Breast epithelium (tissue), 4 donors: ENCODE measurements at regions not wholly inside any gene's neighbourhood (a gene's known extent, or its start where the extent isn't known, plus 50 kb on each side); places are given as distances from the start of the nearest gene placed in this dataset.

ENCODE experiments used
- DNase-seq, 2 donors: peaks; one replicate each; pipeline ENCODE4 v3.0.0-alpha.2; 2019; ENCODE audit warnings: low spot score in 2 of 2
- H3K27ac ChIP-seq, 2 donors: fragments of 200-600 bp; sonication (generic) in 1 of 2; one replicate each; pipeline ENCODE4 v1.5.1; 2016 to 2019; ENCODE audit warnings: mild to moderate bottlenecking in 1 of 2
- H3K27me3 ChIP-seq, 2 donors: fragments of 200-600 bp; sonication (generic) in 1 of 2; one replicate each; pipeline versions ENCODE4 v1.5.1 to v1.6.0; 2017 to 2019; ENCODE audit warnings: control low read depth in 1 of 2, mild to moderate bottlenecking in 1 of 2
- H3K36me3 ChIP-seq: fragments of 200-600 bp; one replicate; pipeline ENCODE4 v1.5.1; 2019
- H3K4me1 ChIP-seq, 2 donors: fragments of 200-600 bp; sonication (generic); one replicate each; pipeline ENCODE4 v1.5.1; 2016 to 2019; ENCODE audit warnings: control low read depth in 1 of 2
- H3K4me3 ChIP-seq, 3 donors: fragments of 200-600 bp; sonication (generic); 1 replicate in 2 of 3; 2 replicates in 1 of 3; pipeline ENCODE4 v1.5.1; 2016 to 2019; ENCODE audit warnings: mild to moderate bottlenecking in 3 of 3, moderate library complexity in 2 of 3
- H3K9me3 ChIP-seq, 2 donors: fragments of 200-600 bp; sonication (generic) in 1 of 2; one replicate each; pipeline ENCODE4 v1.5.1; 2016 to 2019; ENCODE audit warnings: control low read depth in 1 of 2
- POLR2A ChIP-seq: fragments of 450-650 bp; IDR thresholded peaks from one replicate; pipeline ENCODE4 v1.6.1; 2016; ENCODE audit warnings: antibody characterized with exemption, mild to moderate bottlenecking, moderate library complexity
- POLR2AphosphoS5 ChIP-seq, 3 donors: sonication (generic); formaldehyde crosslinking; IDR thresholded peaks; one replicate each; pipeline ENCODE4 v1.6.1; 2017; ENCODE audit warnings: antibody characterized with exemption in 3 of 3
- intact Hi-C: fragments of 100-400 bp; cut with DNase I; formaldehyde crosslinking; loops from one replicate; pipeline ENCODE4 v1.15.1; 2023; ENCODE audit warnings: low total_unique reads
- TF ChIP-seq, protein P1 (sequence below), 3 donors: fragments of 450-650 bp; IDR thresholded peaks; one replicate each; pipeline ENCODE4 v1.5.1; 2016 to 2017; ENCODE audit warnings: antibody characterized with exemption in 3 of 3, mild to moderate bottlenecking in 3 of 3, moderate library complexity in 3 of 3

DNA sequence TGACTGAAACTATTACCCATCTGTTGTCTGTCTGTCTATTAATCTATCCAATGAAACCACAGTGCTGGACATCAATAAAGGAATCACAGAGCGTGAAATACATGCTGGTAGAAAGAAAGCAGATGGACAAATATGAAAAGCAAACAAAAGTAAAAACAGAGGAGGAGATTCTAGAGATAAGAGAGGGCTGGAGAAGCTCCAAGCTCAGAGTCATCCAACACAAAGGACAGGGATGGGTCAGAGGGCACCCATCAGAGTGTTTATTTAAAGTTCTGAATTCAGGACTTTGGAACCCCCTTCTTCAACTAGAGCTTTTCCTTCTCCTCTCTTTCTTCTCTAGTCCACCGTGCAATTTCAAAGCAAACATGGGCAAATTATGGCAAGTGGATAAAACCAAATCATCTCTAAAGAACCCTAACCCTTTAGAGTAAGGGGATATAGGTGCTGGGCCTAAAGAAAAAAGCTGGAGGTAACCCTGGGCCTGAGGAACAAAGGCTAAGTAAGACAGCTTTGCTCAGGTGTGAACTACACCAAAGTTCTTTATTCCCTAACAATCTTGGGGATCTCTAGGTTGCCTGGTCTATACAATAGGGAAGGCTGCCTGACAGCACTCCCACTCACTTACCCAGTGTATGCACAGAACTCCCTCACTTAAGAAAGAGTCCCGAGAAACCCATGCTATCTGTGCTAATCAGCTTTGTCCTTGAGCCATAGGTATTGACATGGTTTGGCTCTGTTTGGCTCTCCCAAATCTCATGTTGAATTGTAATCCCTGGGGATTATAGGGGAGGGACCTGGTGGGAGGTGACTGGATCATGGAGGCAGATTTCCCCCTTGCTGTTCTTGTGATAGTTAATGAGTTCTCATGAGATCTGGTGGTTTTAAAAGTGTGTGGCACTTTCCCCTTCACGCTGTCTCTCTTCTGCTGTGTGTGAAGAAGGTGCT, 97.0 kb downstream of the BAMBI start:
- intact Hi-C loops: no loop called here
- H3K9me3 ChIP-seq: no peaks in the 10 kb centered on the region
- TF ChIP-seq, protein P1, sequence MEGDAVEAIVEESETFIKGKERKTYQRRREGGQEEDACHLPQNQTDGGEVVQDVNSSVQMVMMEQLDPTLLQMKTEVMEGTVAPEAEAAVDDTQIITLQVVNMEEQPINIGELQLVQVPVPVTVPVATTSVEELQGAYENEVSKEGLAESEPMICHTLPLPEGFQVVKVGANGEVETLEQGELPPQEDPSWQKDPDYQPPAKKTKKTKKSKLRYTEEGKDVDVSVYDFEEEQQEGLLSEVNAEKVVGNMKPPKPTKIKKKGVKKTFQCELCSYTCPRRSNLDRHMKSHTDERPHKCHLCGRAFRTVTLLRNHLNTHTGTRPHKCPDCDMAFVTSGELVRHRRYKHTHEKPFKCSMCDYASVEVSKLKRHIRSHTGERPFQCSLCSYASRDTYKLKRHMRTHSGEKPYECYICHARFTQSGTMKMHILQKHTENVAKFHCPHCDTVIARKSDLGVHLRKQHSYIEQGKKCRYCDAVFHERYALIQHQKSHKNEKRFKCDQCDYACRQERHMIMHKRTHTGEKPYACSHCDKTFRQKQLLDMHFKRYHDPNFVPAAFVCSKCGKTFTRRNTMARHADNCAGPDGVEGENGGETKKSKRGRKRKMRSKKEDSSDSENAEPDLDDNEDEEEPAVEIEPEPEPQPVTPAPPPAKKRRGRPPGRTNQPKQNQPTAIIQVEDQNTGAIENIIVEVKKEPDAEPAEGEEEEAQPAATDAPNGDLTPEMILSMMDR (IDR thresholded peaks at IDR 0.05): no peak
- TF ChIP-seq POLR2AphosphoS5 (IDR thresholded peaks at IDR 0.05): no peak
- no peak for TF ChIP-seq POLR2A
- no peak overlapping the region for H3K4me3 ChIP-seq
- H3K27ac ChIP-seq: no peak overlapping the region
- no peaks in the 10 kb centered on the region for H3K4me1 ChIP-seq
- no peaks in the 10 kb centered on the region for H3K36me3 ChIP-seq
- H3K27me3 ChIP-seq: no peaks in the 10 kb centered on the region
- no peak for DNase-seq

- Histone ChIP-seq H3K4me3 (no peak overlapping the region), H3K36me3 (no peaks in the 10 kb centered on the region), H3K9me3 (no peaks in the 10 kb centered on the region), H3K4me1 (no peaks in the 10 kb centered on the region), H3K27me3 (no peaks in the 10 kb centered on the region), H3K27ac (no peak overlapping the region)
- TF ChIP-seq POLR2AphosphoS5 (IDR thresholded peaks at IDR 0.05) (no peak), POLR2A (no peak)
- TF ChIP-seq, protein P1 (IDR thresholded peaks at IDR 0.05): no peak
- intact Hi-C loops: no loop called here
- no peak for DNase-seq
Measured at GRCh38 chr10:28775773-28776172, 98.5 kb downstream of the BAMBI start.

- Histone ChIP-seq H3K36me3 (no peaks in the 10 kb centered on the region), H3K4me1 (no peaks in the 10 kb centered on the region), H3K27ac (no peak overlapping the region), H3K27me3 (no peaks in the 10 kb centered on the region), H3K9me3 (no peaks in the 10 kb centered on the region), H3K4me3 (no peak overlapping the region)
- DNase-seq: no peak
- intact Hi-C loops: no loop called here
- TF ChIP-seq, protein P1 (IDR thresholded peaks at IDR 0.05): no peak
- TF ChIP-seq POLR2AphosphoS5 (IDR thresholded peaks at IDR 0.05): no peak
- no peak for TF ChIP-seq POLR2A
Measured at GRCh38 chr10:28776519-28776918, 99.2 kb downstream of the BAMBI start.

- Histone ChIP-seq H3K4me1 (no peaks in the 10 kb centered on the region), H3K9me3 (no peaks in the 10 kb centered on the region), H3K27me3 (no peaks in the 10 kb centered on the region), H3K27ac (no peak overlapping the region), H3K4me3 (no peak overlapping the region), H3K36me3 (no peaks in the 10 kb centered on the region)
- intact Hi-C loops: no loop called here
- TF ChIP-seq, protein P1 (IDR thresholded peaks at IDR 0.05): no peak
- TF ChIP-seq POLR2A: no peak
- no peak for DNase-seq
Measured at GRCh38 chr10:28777911-28778310, 100.6 kb downstream of the BAMBI start.

DNA sequence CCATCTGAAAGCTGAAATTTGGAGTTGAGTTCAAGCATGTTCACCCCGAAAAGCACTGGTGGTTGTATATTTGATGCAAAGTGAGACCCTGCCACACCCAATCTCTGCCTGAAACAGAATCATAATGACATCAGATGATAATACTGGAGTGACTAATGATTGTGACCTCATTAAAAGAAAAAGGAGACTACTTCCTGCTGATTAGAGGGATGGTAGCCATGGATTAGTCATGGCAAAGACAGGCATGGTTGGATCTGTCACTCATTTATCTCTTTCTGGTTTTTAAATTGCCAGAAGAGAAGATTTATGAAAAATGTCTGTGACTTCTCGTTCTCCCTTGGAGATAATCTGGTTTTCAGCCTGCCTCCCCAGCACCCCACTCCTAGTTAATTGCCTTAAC, 101.2 kb downstream of the BAMBI start:
- Histone ChIP-seq H3K9me3 (no peaks in the 10 kb centered on the region), H3K4me1 (no peaks in the 10 kb centered on the region), H3K27ac (no peak overlapping the region), H3K4me3 (no peak overlapping the region), H3K36me3 (no peaks in the 10 kb centered on the region), H3K27me3 (no peaks in the 10 kb centered on the region)
- no peak for DNase-seq
- intact Hi-C loops: no loop called here
- TF ChIP-seq POLR2A: no peak
- TF ChIP-seq, protein P1 (IDR thresholded peaks at IDR 0.05): no peak
- TF ChIP-seq POLR2AphosphoS5 (IDR thresholded peaks at IDR 0.05): no peak
